NCI-H2227 (cell line): ENCODE measurements at regions not wholly inside any gene's neighbourhood (a gene's known extent, or its start where the extent isn't known, plus 50 kb on each side); places are given as distances from the start of the nearest gene placed in this dataset.
"Not testable (repeated sequence)": the region's sequence is repeated elsewhere in the genome, so short reads cannot be mapped to it uniquely, and the experiment has no call there.

Source experiments
- DNase-seq: peaks from one replicate; lab custom pipeline; 2025; ENCODE audit not compliant: unreplicated experiment; lab: John Stamatoyannopoulos, UW

- DNase-seq = no peak
Observed at GRCh38 chr12:30364822-30365221, 330.8 kb downstream of the IPO8 start.

DNA sequence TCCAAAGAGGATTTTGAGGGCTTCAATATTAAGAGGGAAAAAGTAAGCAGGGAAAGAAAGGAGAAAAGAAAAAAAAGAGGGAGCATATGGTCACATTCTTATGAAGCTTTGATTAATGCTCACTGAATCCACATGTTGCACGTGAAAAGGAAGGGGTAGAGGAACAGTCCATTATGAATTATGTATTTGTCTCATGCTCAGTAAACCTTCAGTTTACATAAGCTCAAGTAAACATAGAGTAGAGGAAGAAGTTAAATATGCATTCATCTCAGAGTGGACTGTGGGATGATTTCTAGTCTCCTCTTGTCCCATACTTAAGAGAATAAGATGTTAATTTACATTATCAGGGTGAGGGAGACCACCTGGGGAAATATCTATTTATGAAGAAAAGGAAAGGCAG lies 334.5 kb downstream of the IPO8 start:
- DNase-seq = no peak

DNA sequence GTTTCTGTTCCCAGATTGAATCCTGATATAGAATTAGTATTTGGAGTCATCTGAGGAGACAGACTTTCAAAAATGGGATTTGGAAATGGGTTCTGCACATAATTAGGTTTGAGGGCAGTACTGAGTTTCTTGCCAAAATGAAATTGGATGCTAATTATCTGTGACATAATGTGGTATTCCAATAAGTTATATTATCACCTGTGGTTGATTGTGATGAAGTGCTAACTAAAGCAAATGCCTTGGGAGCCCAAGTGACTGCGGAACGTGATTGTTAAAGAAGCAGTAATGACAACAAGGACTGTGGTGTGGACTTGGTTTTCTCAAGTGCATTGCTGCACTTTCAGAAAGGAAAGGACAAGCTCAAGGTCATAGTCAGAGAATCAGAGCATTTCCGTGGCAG lies 337.0 kb downstream of the IPO8 start:
- DNase-seq = no peak

- no peak for DNase-seq
Observed at GRCh38 chr12:30357766-30358490, 337.7 kb downstream of the IPO8 start.

DNA sequence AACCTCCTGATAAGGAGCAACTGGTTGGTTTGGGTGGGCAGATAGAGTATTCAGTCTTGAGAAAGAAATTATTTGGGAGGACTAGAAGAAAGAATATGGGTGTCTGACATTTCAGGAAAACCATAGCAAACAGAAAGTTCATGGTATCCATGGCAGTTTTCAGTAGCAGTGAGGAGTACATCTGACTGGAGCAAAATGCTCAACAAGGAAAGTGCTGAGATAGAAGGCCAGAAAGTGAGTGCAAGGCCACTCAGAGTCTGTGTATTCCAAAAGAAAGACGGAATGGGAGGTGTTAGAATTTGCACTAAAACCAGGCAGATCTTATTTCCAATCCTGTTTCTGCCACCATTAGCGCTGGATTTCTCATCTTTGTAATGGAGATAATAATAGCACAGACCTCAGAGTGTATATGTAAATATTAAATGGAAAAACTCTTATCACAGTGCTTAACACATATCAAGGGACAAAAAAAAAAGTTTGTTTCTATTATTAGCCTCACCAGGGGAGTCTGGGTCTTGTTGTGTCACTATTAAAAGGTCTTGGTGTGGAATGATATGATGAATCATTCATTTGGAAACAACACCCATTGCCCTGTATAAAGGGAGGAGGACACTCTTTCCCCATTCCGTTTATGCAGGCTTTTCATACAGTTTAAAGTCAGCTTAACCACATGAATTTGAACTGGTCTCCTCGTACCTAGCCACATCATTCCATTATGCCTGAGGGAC lies 349.8 kb downstream of the IPO8 start:
- DNase-seq = no peak

DNA sequence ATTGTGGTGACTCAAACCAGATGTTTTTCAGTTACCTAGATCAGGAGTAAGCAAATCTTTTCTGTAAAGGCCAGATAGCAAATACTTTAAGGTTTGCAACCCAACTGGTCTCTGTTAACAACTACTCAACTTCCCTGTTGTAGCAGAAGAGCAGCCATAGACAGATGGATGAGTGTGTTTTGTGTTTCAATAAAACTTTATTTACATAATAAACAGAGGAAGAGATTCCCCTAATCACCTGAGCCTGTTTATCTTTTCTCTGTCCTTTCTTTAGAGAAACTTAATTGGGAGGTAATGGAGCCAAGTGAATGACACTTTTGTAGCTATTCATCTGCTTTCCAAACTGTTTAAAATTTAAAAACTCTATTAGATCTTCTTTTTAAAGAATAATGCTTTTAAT lies 365.1 kb downstream of the IPO8 start:
- no peak for DNase-seq

DNA sequence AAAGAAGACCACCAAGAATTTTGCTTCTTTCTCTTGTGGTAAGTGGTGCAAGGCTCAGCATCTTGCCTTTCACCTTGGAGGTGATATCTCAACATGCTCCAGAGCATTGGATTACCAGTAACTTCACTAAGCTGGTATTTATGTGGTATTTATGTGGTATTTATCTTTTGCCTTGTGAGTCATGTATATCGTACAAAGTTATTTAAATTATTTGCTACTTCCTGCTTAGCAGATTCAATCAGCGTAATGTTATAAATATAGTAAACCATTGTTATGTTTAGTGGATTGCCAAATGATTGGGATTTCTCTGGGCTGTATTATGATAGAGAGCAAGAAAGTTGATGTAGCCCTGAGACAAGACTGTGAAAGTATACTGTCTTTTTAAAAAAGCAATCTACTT lies 366.4 kb downstream of the IPO8 start:
- no peak for DNase-seq

- no peak for DNase-seq
Observed at GRCh38 chr12:30323008-30323407, 372.7 kb downstream of the IPO8 start.

- peak; percentile 7 for DNase-seq
Observed at GRCh38 chr12:30320561-30320960, 375.1 kb downstream of the IPO8 start.

GRCh38 chr12:30314506-30315100 lies 381.1 kb downstream of the IPO8 start:
- no peak for DNase-seq

DNA sequence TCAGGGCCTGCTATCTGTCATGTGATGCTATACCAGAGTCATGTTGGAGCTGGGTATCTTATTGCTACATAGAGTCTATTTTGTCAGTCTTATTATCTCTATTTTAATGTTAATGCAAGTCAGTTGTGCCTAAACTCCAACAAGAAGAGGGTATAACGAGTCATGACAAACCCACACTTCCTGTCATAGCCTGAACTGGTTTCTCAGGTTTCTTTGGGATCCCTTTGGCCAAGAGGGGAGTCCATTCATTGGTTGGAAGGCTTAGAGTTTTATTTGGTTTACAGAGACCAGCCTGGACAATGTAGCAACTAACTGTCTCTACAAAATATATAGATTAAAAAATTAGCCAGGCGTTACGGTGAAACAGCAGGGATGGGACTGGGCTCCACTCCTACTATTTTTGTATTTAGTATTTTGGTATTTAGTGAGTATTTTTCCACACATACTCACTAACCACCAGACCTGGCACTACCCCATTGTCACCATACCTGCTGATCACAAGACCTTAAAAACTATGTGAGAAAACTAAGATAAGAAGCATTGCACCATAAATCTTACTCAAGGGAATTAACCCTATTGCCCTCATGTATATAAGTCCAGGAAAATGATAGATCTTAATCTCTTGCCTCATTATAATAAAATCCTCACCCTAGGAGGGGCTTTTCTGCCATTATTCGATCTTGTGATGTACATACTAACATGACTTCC lies 387.5 kb downstream of the IPO8 start:
- no peak for DNase-seq

DNA sequence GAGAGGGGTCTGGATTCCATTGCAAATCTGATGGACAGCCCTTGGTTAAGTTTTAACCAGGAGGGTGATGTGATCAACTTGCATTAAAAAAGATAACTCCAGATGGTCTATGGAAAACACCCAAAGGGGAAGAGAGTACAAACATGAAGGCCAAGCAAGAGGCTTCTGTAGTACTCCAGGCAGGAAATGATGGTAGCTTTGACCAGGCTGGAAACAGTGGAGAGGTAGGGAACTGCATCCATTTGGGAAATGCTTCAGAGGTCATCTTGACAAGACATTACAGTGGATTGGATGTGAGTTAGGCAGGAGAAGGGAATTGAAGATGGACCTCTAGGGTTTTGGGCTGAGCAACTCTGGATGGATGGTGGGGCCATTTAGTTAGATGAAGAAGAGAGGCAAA lies 391.1 kb downstream of the IPO8 start:
- DNase-seq = no peak

- DNase-seq = no peak
Observed at GRCh38 chr12:30301291-30301690, 394.4 kb downstream of the IPO8 start.

- no peak for DNase-seq
Observed at GRCh38 chr12:30296486-30296885, 399.2 kb downstream of the IPO8 start.

DNA sequence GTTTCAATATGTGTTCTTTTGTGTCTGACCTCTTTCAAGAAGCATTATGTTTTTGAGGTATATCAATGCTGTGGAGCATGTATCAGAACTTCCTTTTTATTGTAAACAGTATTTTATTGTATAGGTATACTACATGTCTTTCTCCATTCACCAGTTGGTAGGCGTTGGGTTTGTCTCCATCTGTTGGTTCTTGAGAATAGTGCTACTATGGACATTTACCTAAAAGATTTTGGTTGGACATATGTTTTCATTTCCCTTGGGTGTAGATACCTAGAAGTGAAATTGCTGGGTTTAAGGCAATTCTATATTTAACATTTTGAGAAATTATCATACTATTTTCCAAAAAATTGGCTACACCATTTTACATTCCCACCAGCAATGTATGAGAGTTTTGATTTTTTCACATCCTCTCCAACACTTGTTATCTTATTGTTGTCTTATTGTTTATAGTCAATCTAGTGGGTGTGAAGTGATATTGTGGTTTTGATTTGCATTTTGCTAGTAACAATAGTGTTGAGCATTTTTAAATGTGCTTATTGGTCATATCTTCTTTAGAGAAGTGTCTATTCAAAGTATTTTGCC lies 409.2 kb downstream of the IPO8 start:
- no peak for DNase-seq

- DNase-seq = no peak
Observed at GRCh38 chr12:30278401-30278800, 417.3 kb downstream of the IPO8 start.

GRCh38 chr12:30272515-30272914 lies 423.2 kb downstream of the IPO8 start:
- DNase-seq = not testable (repeated sequence)

DNA sequence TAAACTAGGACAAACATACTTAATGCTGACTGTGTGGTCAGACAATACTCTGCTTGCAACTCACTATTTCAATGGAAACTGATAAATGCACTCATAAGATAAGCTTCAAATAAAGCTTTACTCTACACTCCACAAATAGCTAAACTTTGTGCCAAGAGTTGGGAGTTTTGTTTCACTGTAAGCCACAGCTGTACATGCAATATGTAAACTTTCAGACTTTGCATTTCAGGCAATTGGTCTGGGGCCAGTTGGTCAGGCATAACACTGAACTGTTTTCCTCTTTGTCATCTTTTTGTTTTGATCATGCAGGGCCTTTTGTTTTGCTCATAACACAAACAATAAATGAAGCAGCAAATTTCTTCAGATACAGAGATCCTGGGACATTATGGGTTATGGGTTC lies 426.2 kb downstream of the IPO8 start:
- DNase-seq = no peak

DNA sequence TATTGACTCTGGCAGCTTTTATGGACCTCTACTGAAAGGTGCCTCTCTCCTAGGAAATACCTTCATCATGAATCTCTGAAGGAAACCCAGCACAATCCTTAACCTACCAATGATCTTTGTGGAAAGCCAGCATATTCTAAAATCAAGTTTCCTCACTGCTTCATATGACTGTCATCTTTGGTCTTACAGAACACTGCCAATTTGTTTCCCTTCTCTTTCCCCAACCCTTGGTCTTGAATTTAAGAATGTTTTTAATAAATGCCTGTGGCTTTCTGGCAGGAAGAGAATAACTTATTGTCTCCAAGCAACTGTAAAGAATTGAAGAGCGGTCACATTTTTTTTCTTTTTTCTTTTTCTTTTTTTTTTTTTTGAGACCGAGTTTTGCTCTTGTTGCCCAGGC lies 427.6 kb downstream of the IPO8 start:
- no peak for DNase-seq

- DNase-seq = no peak
Observed at GRCh38 chr12:30263434-30263833, 432.2 kb downstream of the IPO8 start.

GRCh38 chr12:30257618-30258017 lies 438.1 kb downstream of the IPO8 start:
- DNase-seq = no peak
